Adrenal gland (tissue), 9 donors: ENCODE measurements at regions not wholly inside any gene's neighbourhood (a gene's known extent, or its start where the extent isn't known, plus 50 kb on each side); places are given as distances from the start of the nearest gene placed in this dataset.

Experiments used
- DNase-seq, 7 donors: peaks; one replicate each; pipeline ENCODE4 v3.0.0-alpha.2; 2019 to 2020
- H3K27ac ChIP-seq, 5 donors: fragments of 200-600 bp; sonication (generic) in 4 of 5; 1 replicate in 3 of 5; 2 replicates in 2 of 5; pipeline versions ENCODE4 v1.5.1 to v1.8.0; 2016 to 2020; ENCODE audit warnings: mild to moderate bottlenecking in 1 of 5
- H3K27me3 ChIP-seq: fragments of 200-600 bp; 2 replicates; pipeline ENCODE4 v1.8.0; 2021
- H3K36me3 ChIP-seq, 2 donors: fragments of 200-600 bp; replicated peaks in 1 of 2; 1 replicate in 1 of 2; 2 replicates in 1 of 2; pipeline versions ENCODE4 v1.5.1 to v1.8.0; 2018 to 2022
- H3K4me1 ChIP-seq, 2 donors: fragments of 200-600 bp; replicated peaks in 1 of 2; 1 replicate in 1 of 2; 2 replicates in 1 of 2; pipeline versions ENCODE4 v1.5.1 to v1.8.0; 2018 to 2021
- H3K4me3 ChIP-seq, 4 donors: fragments of 200-600 bp; sonication (generic) in 3 of 4; one replicate each; pipeline ENCODE4 v1.5.1; 2016 to 2018
- H3K9me3 ChIP-seq, 3 donors: fragments of 200-600 bp; sonication (generic) in 1 of 3; replicated peaks in 1 of 3; 1 replicate in 2 of 3; 2 replicates in 1 of 3; pipeline versions ENCODE4 v1.5.1 to v1.8.0; 2016 to 2021
- CTCF ChIP-seq, 6 experiments: fragments of 450-650 bp in 4 of 6; fragments of 200-600 bp in 2 of 6; sonication (generic) in 1 of 6; IDR thresholded peaks; 1 replicate in 5 of 6; 2 replicates in 1 of 6; pipeline versions ENCODE4 v1.5.1 to v1.8.0; 2016 to 2021; ENCODE audit warnings: antibody characterized with exemption in 6 of 6, mild to moderate bottlenecking in 2 of 6, moderate library complexity in 1 of 6
- POLR2A ChIP-seq, 2 donors: fragments of 450-650 bp; IDR thresholded peaks; one replicate each; pipeline ENCODE4 v1.6.1; 2017; ENCODE audit warnings: antibody characterized with exemption in 2 of 2, mild to moderate bottlenecking in 2 of 2, moderate library complexity in 1 of 2
- WGBS, 4 donors: extraction: QIAGEN DNeasy Blood & Tissue Kit in 2 of 4; methylation state at CpG; one replicate each; pipeline versions ENCODE4 v1.1.5 to v1.1.7; 2013 to 2017; 5-methylcytosine and 5-hydroxymethylcytosine counted together
- intact Hi-C, 2 donors: fragments of 100-400 bp; cut with DNase I; formaldehyde crosslinking; loops; one replicate each; pipeline versions ENCODE4 v1.14.1 to v1.15.0; 2022 to 2023
- donor health status: healthy with polysubstance abuse.
- donor health status: Bipolar disorder and iron deficiency.
- donor health status: DM: yes; HTN: yes; CAD: no.
- donor health status: DM: no; HTN: no; CAD: no.
- donor health status: DM: no; HTN: no; CAD: no.

DNA sequence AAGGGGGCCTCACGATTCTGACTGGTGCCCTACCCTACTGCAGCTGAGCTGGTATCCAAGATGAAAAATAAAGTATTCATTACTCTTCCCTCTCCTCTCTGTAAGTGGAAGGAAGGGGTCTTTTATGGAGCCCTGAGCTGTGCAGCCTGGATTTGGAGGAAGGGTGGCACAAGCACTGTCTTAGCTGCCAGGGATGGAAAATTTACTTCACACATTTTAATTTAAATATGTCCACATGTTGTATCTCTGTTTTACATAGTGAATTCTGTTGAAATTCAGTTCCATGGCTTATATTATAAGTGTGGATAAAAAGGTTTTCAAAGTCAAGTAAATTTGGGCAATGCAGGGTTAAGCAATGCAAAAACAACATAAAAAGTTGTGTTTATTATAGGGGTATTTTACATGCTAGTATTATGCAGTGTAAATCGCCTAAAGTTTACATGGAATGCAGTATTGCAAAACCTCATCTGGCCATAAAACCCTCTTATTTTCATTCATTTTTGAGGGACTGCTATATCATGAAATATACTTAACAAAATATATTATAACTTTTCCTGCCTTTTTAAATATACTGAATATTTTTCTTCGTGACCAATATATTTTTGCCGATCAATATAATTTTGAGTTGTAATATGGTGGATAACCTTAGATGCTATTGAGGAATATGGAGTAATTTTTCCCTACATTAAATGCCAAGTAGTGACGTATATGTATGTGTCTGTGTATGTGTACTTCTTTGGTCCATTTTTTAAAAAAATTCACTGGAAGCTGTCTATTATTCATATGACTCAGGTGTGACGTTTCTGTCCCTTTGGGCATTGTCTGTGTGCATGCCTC, 333.9 kb upstream of the CYRIA start:
- no peak for DNase-seq
- Histone ChIP-seq H3K27me3 (no peaks in the 10 kb centered on the region), H3K27ac (no peak overlapping the region), H3K9me3 (peaks cover 0 to 4% (median 0%) of the 10 kb centered on the region in 3 donors), H3K36me3 (no peaks in the 10 kb centered on the region), H3K4me1 (no peaks in the 10 kb centered on the region), H3K4me3 (no peak overlapping the region)
- TF ChIP-seq CTCF (IDR thresholded peaks at IDR 0.05) (no peak), POLR2A (IDR thresholded peaks at IDR 0.05) (no peak)
- WGBS, 4 donors: 64 to 83% (median 78%) methylated on average over 5 to 6 of the region's 6 CpGs
- intact Hi-C loops: loop anchor here in 1 of 2 donors (10.0 kb wide), 1 partner anchor 675 kb away; no protein-coding TSS in a partner anchor

GRCh38 chr2:16978301-16978700, 312.7 kb upstream of the CYRIA start:
- no peaks in the 10 kb centered on the region for H3K36me3 ChIP-seq
- no peaks in the 10 kb centered on the region for H3K27me3 ChIP-seq
- no peak overlapping the region for H3K27ac ChIP-seq
- TF ChIP-seq CTCF (IDR thresholded peaks at IDR 0.05): no peak
- intact Hi-C loops: no loop called here
- 13 to 34% (median 22%) methylated on average over 1 of the region's 1 CpG for WGBS, 4 donors
- H3K4me3 ChIP-seq: no peak overlapping the region
- H3K4me1 ChIP-seq: no peaks in the 10 kb centered on the region
- no peaks in the 10 kb centered on the region for H3K9me3 ChIP-seq
- DNase-seq: no peak

- intact Hi-C loops: no loop called here
- no peak overlapping the region for H3K4me3 ChIP-seq
- no peaks in the 10 kb centered on the region for H3K27me3 ChIP-seq
- H3K9me3 ChIP-seq: no peaks in the 10 kb centered on the region
- no peaks in the 10 kb centered on the region for H3K4me1 ChIP-seq
- DNase-seq: no peak
- no peaks in the 10 kb centered on the region for H3K36me3 ChIP-seq
- TF ChIP-seq POLR2A (IDR thresholded peaks at IDR 0.05): no peak
- TF ChIP-seq CTCF (IDR thresholded peaks at IDR 0.05): no peak
- H3K27ac ChIP-seq: no peak overlapping the region
Observed at GRCh38 chr2:16974688-16975087, 309.1 kb upstream of the CYRIA start.

GRCh38 chr2:16973586-16974286, 308.1 kb upstream of the CYRIA start:
- H3K27me3 ChIP-seq: no peaks in the 10 kb centered on the region
- no peaks in the 10 kb centered on the region for H3K9me3 ChIP-seq
- no peak for DNase-seq
- no peak overlapping the region for H3K4me3 ChIP-seq
- intact Hi-C loops: no loop called here
- no peak overlapping the region for H3K27ac ChIP-seq
- no peaks in the 10 kb centered on the region for H3K4me1 ChIP-seq
- H3K36me3 ChIP-seq: no peaks in the 10 kb centered on the region
- TF ChIP-seq CTCF (IDR thresholded peaks at IDR 0.05) (no peak), POLR2A (IDR thresholded peaks at IDR 0.05) (no peak)
- WGBS, 4 donors: 78 to 86% (median 82%) methylated on average over 2 of the region's 2 CpGs
